GM21619 (cell line): ENCODE measurements at regions not wholly inside any gene's neighbourhood (a gene's known extent, or its start where the extent isn't known, plus 50 kb on each side); places are given as distances from the start of the nearest gene placed in this dataset.

ENCODE experiments used
- ATAC-seq: cut with Tn5 transposase; IDR thresholded peaks from one replicate; pipeline ENCODE4 v1.9.1; 2021; ENCODE audit not compliant: unreplicated experiment

GRCh38 chrX:21056622-21057021 is 317.6 kb upstream of the CNKSR2 start:
- ATAC-seq: no peak

- ATAC-seq: no peak
These were observed 327.2 kb upstream of the CNKSR2 start for GRCh38 chrX:21047034-21047455.

- ATAC-seq: no peak
These were observed 359.9 kb upstream of the CNKSR2 start for GRCh38 chrX:21014326-21014725.

GRCh38 chrX:21004835-21005234 is 369.4 kb upstream of the CNKSR2 start:
- ATAC-seq: no peak

- ATAC-seq: no peak
These were observed 378.4 kb upstream of the CNKSR2 start for GRCh38 chrX:20995829-20996228.

- ATAC-seq: no peak
These were observed 384.9 kb upstream of the CNKSR2 start for GRCh38 chrX:20989361-20989760.

- no peak for ATAC-seq
These were observed 385.4 kb upstream of the CNKSR2 start for GRCh38 chrX:20988804-20989203.

GRCh38 chrX:20988118-20988517 is 386.1 kb upstream of the CNKSR2 start:
- no peak for ATAC-seq

- ATAC-seq: no peak
These were observed 393.8 kb upstream of the CNKSR2 start for GRCh38 chrX:20980426-20980825.

GRCh38 chrX:20974326-20974725 is 399.9 kb upstream of the CNKSR2 start:
- ATAC-seq: no peak

GRCh38 chrX:20973038-20973437 is 401.2 kb upstream of the CNKSR2 start:
- ATAC-seq: no peak

- no peak for ATAC-seq
These were observed 403.0 kb upstream of the CNKSR2 start for GRCh38 chrX:20971250-20971649.

GRCh38 chrX:20969565-20969964 is 404.7 kb upstream of the CNKSR2 start:
- ATAC-seq: no peak

- no peak for ATAC-seq
These were observed 405.2 kb upstream of the CNKSR2 start for GRCh38 chrX:20968996-20969395.

GRCh38 chrX:20967725-20968124 is 406.5 kb upstream of the CNKSR2 start:
- ATAC-seq: no peak

GRCh38 chrX:20965270-20966044 is 408.8 kb upstream of the CNKSR2 start:
- ATAC-seq: no peak

GRCh38 chrX:20954014-20954413 is 420.2 kb upstream of the CNKSR2 start:
- no peak for ATAC-seq

GRCh38 chrX:20952180-20952579 is 422.0 kb upstream of the CNKSR2 start:
- no peak for ATAC-seq

GRCh38 chrX:20951016-20951810 is 423.0 kb upstream of the CNKSR2 start:
- no peak for ATAC-seq

- no peak for ATAC-seq
These were observed 426.8 kb upstream of the CNKSR2 start for GRCh38 chrX:20947411-20947912.

- ATAC-seq: no peak
These were observed 460.5 kb upstream of the CNKSR2 start for GRCh38 chrX:20913760-20914159.

- ATAC-seq: no peak
These were observed 467.6 kb upstream of the CNKSR2 start for GRCh38 chrX:20906571-20906970.
